ENCODE measurements at regions not wholly inside any gene's neighbourhood (a gene's known extent, or its start where the extent isn't known, plus 50 kb on each side); places are given as distances from the start of the nearest gene placed in this dataset.

DNA sequence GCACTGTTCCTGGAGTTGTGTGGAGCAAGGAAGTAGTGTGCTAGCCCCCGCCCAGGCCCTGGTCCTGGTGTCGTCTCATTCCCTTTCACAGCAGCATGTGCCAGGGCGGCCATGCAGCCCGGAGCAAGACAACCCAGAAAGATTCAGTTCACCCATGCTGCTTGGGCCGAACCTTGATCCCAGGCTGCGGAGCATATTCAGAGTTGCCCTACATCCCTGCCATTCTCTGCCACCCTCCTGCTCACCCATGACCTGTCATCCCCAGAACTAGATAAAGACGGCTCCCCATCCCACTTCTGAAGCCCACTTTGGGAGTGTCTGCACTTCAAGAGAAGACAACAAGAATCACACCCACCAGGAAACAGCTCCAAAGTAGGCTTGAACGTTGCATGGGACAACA, 2452.5 kb downstream of the TP53TG3F start:
- Histone ChIP-seq H3K4me1 (ENCODE audit: insufficient read depth, insufficient read length) (no peaks in the 10 kb centered on the region), H3K27me3 (ENCODE audit: insufficient read depth, insufficient read length) (no peaks in the 10 kb centered on the region), H3K4me3 (ENCODE audit: insufficient read length, low read depth) (no peak overlapping the region), H3K9ac (ENCODE audit: insufficient read length, low read depth) (no peak overlapping the region), H3K9me3 (ENCODE audit: insufficient read depth, low read length) (peaks cover 16% of the 10 kb centered on the region), H3K36me3 (ENCODE audit: insufficient read depth, insufficient read length, low read length) (no peaks in the 10 kb centered on the region)
- DNase-seq (ENCODE audit: low read depth, low spot score) = no peak
- TF ChIP-seq SUZ12 (IDR thresholded peaks at IDR 0.05; ENCODE audit: extremely low read depth, insufficient read depth, insufficient read length) = no peak
- TF ChIP-seq YY1 (IDR thresholded peaks at IDR 0.05; ENCODE audit: insufficient read depth, insufficient read length) = no peak
- TF ChIP-seq ZNF274 (IDR thresholded peaks at IDR 0.05; ENCODE audit: low read depth, low read length) = no peak

GRCh38 chr16:35931722-35932121, 2472.3 kb downstream of the TP53TG3F start:
- Histone ChIP-seq H3K4me3 (ENCODE audit: insufficient read length, low read depth) (no peak overlapping the region), H3K9ac (ENCODE audit: insufficient read length, low read depth) (no peak overlapping the region), H3K4me1 (ENCODE audit: insufficient read depth, insufficient read length) (no peaks in the 10 kb centered on the region), H3K9me3 (ENCODE audit: insufficient read depth, low read length) (peaks cover 25% of the 10 kb centered on the region), H3K27me3 (ENCODE audit: insufficient read depth, insufficient read length) (no peaks in the 10 kb centered on the region), H3K36me3 (ENCODE audit: insufficient read depth, insufficient read length, low read length) (no peaks in the 10 kb centered on the region)
- DNase-seq (ENCODE audit: low read depth, low spot score) = no peak
- TF ChIP-seq YY1 (IDR thresholded peaks at IDR 0.05; ENCODE audit: insufficient read depth, insufficient read length) (no peak), SUZ12 (IDR thresholded peaks at IDR 0.05; ENCODE audit: extremely low read depth, insufficient read depth, insufficient read length) (no peak), ZNF274 (IDR thresholded peaks at IDR 0.05; ENCODE audit: low read depth, low read length) (no peak)

Measured in NT2/D1 (cell line).